Dedifferentiated amniotic fluid mesenchymal stem cell (primary cell): ENCODE measurements at regions not wholly inside any gene's neighbourhood (a gene's known extent, or its start where the extent isn't known, plus 50 kb on each side); places are given as distances from the start of the nearest gene placed in this dataset.

Source experiments
- DNase-seq: peaks from one replicate; pipeline ENCODE4 v3.0.0-alpha.2; 2016; ENCODE audit errors: extremely low spot score

DNA sequence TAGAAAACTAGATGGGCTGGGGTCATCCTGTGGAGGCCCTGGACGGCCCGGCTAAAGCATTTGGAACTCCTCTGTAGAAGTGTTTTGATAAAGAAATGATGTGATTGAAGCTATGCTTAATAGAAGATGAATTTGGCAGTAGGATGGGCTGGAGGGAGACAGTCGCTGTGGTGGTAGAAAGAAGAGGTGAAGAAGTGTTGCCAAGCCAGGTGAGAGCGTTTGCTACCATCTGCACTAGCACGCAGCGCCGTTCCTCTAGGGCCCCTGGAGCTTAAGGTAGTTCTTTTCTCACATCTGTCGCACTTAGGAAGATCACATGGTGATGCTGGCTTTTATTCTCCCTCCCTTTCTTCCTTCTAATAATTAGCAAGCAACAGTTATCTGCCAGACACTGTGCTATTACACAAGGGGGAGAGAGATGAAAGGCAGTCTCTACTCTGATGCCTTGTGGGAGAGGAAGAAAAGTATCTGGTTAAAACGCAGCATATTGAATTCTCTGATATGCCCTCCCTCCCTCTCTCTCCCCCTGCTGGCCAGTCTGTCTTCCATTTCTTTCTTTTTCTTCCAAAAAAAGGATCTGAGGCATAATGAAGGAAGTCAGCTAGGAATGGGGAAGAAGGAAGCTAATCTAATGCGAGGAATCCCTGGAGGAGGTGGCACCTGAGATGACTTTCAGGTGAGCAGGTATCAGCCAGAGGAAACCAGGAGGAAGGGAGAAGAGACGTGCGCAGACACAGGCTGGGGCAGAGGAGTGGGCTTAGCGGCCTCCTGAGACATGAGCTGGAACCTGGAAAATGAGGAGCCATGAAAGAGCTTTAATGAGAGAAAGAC, 162.3 kb upstream of the KLF14 start:
- DNase-seq, result no peak

- DNase-seq, result peak; percentile 70
Measured at GRCh38 chr7:130896898-130897514, 163.0 kb upstream of the KLF14 start.

- DNase-seq, result no peak
Measured at GRCh38 chr7:130897515-130898419, 163.8 kb upstream of the KLF14 start.

DNA sequence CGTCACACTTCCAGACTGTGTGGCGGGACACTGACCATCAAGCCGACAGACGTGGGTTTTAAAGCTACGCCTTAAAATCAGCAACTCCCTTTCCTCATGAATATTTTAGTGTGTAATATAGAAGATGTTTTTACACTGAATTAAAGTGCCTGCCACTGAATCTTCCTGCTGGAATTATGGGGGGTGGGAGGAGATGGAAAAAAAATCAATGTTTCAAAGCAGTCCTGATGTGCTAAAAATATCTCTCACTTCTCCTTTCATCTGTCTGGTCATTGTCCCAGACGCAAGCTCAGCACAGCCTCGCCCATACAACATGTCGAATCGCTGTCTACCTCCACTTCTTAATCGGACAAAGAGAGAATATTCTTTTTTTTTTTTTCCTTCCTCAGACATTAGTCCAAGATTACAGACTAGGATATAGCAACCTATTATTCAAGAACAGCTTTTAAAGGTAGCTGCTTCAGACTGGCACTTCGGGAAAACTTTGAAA, 165.1 kb upstream of the KLF14 start:
- DNase-seq, result no peak

- DNase-seq, result no peak
Measured at GRCh38 chr7:130899638-130900401, 165.8 kb upstream of the KLF14 start.

DNA sequence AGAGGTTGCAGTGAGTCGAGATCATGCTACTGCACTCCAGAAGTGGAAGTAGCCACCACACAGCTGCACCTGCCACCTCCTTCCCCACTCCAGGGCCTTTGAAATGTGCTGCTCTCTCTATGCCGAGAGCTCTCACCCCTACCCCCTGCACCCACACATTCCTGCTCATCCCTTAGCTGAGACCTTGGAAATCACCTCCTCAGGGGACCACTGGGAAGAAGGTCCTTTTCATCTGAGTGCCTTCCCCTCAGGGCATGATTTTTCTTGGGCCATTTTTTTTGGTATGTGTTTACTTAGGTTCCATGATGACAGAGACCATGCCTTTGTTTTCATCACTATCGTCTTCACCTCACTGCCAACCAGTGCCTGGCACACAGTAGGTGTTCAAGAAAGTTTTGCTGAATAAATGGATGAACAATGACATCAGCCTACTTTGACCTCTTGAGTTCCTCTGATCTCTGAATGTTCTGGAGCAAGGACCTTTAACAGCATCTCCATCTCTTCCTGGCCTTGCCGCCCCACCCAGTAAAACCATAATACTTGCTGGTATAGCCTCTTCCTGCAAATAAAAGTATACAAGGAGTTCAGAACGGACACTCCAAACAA, 166.6 kb upstream of the KLF14 start:
- no peak for DNase-seq

- DNase-seq, result peak; percentile 79
Measured at GRCh38 chr7:130901209-130901783, 167.3 kb upstream of the KLF14 start.

GRCh38 chr7:130902755-130903357, 168.8 kb upstream of the KLF14 start:
- DNase-seq, result no peak

DNA sequence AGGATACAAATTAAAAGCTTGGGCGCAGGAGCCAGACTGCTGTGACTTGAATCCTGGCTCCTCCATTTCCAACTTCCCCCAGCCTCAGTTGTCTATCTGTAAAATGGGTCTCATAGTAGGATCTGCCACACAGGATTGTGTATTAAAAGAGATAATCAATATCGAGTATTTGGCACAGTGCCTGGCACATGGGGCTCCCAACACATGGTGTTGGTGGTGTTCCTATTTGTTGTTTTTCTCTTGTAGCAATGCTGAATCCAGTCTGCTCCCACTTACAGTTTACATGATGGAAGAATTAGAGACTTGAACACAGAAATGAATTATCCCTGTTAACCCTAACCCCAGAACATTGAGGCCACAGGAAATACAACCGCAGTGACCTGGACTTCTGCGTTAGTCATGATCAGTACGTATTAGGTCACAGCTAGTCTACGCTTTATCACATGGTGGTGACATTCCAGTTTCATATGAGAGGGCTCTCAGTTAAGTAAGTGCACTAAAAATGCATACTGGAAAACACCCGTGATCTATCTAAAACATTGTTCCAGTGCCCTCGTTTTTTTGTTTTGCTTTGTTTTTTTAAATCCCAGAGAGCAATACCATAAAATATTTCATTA, 169.5 kb upstream of the KLF14 start:
- peak; percentile 81 for DNase-seq

- peak; percentile 79 for DNase-seq
Measured at GRCh38 chr7:130904031-130904757, 170.2 kb upstream of the KLF14 start.

DNA sequence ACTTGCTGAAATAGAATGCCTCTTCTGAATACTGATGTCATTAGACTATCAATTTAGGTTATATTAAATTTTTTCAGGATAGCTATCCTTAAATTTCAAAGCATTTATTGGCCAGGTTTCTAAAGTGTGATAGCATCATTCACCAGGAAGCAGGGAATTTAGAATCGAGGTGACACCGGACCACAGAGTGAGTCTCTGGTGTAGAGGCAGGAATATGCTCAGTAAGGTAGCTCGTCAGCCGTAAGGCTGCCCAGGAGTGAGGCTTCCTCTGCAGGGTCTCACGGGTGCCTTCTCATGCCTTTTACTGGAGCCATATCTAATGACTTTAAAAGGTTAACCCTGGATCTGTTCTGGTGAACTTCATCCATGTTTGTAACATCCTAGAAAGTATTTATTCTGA, 170.8 kb upstream of the KLF14 start:
- DNase-seq, result no peak

DNA sequence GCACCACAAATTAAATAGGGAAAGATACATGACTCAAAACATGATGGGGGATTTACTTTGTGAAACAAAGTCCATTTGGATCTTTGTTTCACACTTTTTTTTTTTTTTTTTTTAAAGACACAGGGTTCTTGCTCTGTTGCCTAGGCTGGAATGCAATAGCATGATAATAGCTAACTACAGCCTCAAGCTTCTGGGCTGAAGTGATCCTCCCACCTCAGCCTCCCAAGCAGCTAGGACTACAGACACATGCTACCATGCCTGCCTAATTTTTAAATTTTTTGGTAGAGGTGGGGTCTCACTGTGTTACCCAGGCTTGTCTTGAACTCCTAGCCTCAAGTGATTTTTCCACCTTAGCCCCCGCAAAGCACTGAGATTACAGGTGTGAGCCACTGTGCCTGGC, 172.6 kb upstream of the KLF14 start:
- no peak for DNase-seq

DNA sequence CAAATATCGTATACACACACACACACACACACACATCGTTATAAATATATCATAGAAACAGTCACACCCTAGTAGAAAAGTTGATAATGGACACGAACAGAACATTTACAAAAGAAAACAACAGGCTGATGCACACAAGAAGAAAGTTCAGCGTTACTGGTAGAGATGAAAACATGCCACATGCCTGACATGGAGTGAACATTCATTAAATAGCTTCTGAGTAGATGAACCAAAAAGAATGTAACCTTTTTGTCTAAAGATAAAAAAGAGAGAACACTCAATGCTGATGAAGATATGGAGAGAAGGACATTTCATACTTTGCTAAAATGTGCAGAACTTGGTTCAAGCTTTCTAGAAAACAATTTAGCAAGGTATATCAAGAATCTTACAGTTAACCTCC, 173.4 kb upstream of the KLF14 start:
- no peak for DNase-seq

- DNase-seq, result no peak
Measured at GRCh38 chr7:130908345-130909160, 174.5 kb upstream of the KLF14 start.

DNA sequence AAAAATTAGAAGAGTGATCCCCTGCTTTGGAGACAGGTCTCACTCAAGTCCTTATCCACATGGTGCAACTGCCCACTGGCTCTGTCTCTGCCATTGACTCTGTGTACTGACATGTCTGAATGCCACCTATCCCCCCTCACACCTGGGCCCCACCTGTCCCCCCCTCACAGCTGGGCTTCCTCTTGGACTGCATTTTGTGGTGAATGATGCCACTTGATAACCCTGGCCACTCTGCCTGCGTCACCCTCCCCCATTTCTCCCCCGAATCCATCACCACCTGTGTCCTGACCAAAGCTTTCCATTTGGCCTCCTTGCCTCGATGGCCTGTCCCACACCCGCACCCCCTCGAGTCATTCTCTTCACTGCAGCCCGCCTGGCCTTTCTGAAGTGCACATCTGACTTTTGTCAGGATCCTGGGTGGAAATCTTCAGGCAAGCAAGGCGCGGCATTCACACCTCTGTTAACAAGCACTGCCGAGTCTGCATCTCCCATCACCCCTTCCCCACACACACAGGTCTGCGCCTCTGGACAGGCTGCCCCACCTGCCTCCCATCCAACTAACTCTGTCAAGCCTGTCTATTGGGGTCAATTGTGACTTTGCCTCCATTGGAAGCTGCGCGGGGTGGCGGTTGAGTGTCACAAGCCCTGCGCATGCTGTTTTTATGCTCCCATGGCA, 175.3 kb upstream of the KLF14 start:
- DNase-seq, result no peak

- no peak for DNase-seq
Measured at GRCh38 chr7:130909881-130910672, 176.1 kb upstream of the KLF14 start.
